Kidney epithelial cell (primary cell): ENCODE measurements at regions not wholly inside any gene's neighbourhood (a gene's known extent, or its start where the extent isn't known, plus 50 kb on each side); places are given as distances from the start of the nearest gene placed in this dataset.

Experiments
- DNase-seq: peaks from one replicate; pipeline ENCODE4 v3.0.0-alpha.2; 2010; ENCODE audit warnings: low read depth
- H3K27me3 ChIP-seq: 2 replicates; pipeline ENCODE4 v1.6.0; 2011; ENCODE audit warnings: low read length; ENCODE audit not compliant: control insufficient read depth, insufficient read depth
- H3K36me3 ChIP-seq: 2 replicates; pipeline ENCODE4 v1.5.1; 2011; ENCODE audit warnings: low read length; ENCODE audit not compliant: control insufficient read depth, insufficient read depth
- H3K4me3 ChIP-seq: 2 replicates; pipeline ENCODE4 v1.5.1; 2011; ENCODE audit warnings: low read depth, mild to moderate bottlenecking, control low read depth, low read length
- CTCF ChIP-seq: IDR thresholded peaks from 2 replicates; pipeline ENCODE4 v1.5.1; 2011; ENCODE audit warnings: mild to moderate bottlenecking, moderate library complexity, low read length, control low read depth, inconsistent platforms; ENCODE audit not compliant: insufficient read depth, poor library complexity, severe bottlenecking

- no peak for TF ChIP-seq CTCF
- H3K27me3 ChIP-seq = no peaks in the 10 kb centered on the region
- no peak for DNase-seq
- H3K36me3 ChIP-seq = no peaks in the 10 kb centered on the region
- H3K4me3 ChIP-seq = no peak overlapping the region
Observed at GRCh38 chr12:46050805-46051204, 60.4 kb upstream of the SCAF11 start.

DNA sequence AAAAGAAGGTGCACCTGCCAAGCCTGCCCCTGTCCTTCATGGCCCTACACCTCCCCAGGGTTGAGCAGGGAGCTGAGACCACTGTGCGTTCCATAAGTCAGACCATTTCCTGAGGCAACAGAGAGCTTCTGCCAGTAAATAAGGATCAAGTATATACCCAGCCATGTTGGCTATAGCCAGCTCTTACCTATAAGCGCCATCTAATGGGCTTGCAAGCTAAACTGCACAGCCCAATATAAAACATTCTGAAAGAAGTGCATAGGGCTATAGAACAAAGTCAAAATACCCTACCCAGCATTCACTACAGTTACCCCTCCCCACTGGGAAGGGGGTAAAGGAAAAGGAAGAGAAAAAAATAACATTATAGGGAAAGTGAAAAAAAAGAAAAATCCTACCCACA lies 59.3 kb upstream of the SCAF11 start:
- Histone ChIP-seq H3K36me3 (no peaks in the 10 kb centered on the region), H3K4me3 (no peak overlapping the region), H3K27me3 (no peaks in the 10 kb centered on the region)
- no peak for TF ChIP-seq CTCF
- no peak for DNase-seq

DNA sequence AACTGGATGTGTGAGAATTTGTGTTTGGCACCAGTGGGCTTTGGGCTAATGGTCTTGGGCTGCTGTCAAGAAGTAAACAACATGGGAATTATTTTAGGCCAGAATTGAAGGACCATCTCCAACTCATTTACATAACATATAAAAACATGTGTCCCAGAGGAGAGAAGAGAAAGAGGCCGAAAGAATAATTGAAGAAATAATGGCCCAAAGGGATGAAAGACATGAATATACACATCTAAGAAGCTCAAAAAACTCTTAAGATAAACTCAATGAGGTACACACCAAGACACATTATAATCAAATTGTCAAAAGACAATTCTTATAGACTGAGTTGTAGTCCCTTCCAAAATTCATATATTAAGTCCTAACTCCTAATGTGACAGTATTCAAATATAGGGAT lies 56.1 kb upstream of the SCAF11 start:
- no peak for TF ChIP-seq CTCF
- Histone ChIP-seq H3K36me3 (no peaks in the 10 kb centered on the region), H3K4me3 (no peak overlapping the region), H3K27me3 (no peaks in the 10 kb centered on the region)
- DNase-seq = no peak

DNA sequence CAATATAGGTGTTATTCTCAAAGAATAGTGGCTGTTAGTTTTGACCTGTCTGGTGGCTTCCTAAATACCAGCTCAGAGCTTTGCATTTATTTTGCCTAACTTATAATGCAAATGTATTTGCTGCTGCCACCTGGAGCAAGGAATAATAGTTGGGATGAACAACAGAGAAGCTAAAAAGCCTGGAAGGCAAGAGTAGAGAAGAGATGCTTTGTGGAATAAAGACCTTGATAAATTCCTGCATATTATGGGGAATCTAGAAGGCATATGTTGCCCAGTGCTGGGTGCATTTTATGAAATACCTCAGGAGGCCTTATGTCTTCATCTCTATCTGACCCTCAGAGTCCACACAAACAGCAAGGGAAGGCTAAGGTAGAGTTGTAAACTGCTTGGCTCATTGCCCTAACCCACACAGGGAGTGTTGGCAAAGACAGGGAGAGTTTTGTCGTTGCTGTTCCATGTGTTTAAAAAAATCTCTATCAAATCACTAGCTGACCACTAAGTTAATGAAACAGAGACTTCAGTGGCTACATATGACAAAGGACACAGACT lies 53.7 kb upstream of the SCAF11 start:
- Histone ChIP-seq H3K36me3 (no peaks in the 10 kb centered on the region), H3K4me3 (no peak overlapping the region), H3K27me3 (no peaks in the 10 kb centered on the region)
- no peak for TF ChIP-seq CTCF
- no peak for DNase-seq
